ENCODE measurements at regions not wholly inside any gene's neighbourhood (a gene's known extent, or its start where the extent isn't known, plus 50 kb on each side); places are given as distances from the start of the nearest gene placed in this dataset.

DNA sequence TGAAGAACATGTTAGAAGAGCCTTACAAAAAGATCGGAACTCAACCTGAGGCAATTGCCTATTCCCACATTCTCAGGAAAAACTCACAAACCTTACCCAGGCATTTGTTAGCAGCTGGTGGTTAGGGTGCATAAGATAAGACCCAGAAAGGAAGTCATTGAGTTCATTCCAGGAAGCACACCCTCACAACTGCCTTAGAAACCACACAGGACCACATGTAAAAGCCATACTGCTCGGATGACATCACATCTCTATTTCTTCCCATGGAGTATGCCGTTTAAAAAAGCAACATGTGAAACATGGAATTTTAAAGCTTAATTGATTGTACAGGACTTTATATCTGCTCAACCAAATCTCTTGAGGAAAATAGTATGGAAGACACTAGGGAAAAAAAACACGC is 411.2 kb downstream of the DAD1 start:
- no TSS peak for BruUV-seq (replicated peaks)
- FAIRE-seq (peak; percentile 27), ATAC-seq (peak; percentile 65), DNase-seq (ENCODE audit: low read depth, low spot score) (no peak)
- WGBS (ENCODE audit: insufficient coverage, insufficient replicate concordance, low lambda C conversion rate, missing lambda C conversion rate): 27% methylated on average over 4 of the region's 4 CpGs
- peaks cover 18% of the 10 kb centered on the region; the same call in 1 of the 2 replicates for H3K4me1 ChIP-seq (ENCODE audit: control insufficient read depth, insufficient read depth, low read length)
- no peak overlapping the region for H3K4me3 ChIP-seq
- no peaks in the 10 kb centered on the region for H3K36me3 ChIP-seq (ENCODE audit: control insufficient read depth in 2 of 2, insufficient read depth in 2 of 2, low read length in 1 of 2)
- intact Hi-C loops (cut with micrococcal nuclease; ENCODE audit: unreplicated experiment) (no loop called here), in situ Hi-C loops (cut with MboI) (no loop called here)
- no peaks in the 10 kb centered on the region for H3K9me3 ChIP-seq (replicated peaks; ENCODE audit: control insufficient read depth, insufficient read depth, low read length)
- H4K20me1 ChIP-seq (ENCODE audit: control insufficient read depth, insufficient read depth): no peaks in the 10 kb centered on the region
- CTCF ChIA-PET: interaction anchor here (1.3 to 4.4 kb wide), 3 partner anchors 12 to 46 kb away, joined by 7 to 13 read pairs (median 9); no protein-coding TSS in a partner anchor
- no peaks in the 10 kb centered on the region for H3K79me2 ChIP-seq (ENCODE audit: control insufficient read depth, insufficient read depth, low read length)
- no peak overlapping the region for H3K27ac ChIP-seq (ENCODE audit: control insufficient read depth, insufficient read depth)
- no peak overlapping the region for H3K9ac ChIP-seq (ENCODE audit: control insufficient read depth, insufficient read depth, low read length)
- no peak overlapping the region for H3K4me2 ChIP-seq (ENCODE audit: control insufficient read depth, insufficient read depth)
- no peaks in the 10 kb centered on the region; a peak in 1 of 4 replicates for H3K27me3 ChIP-seq (replicated peaks in 1 of 2; ENCODE audit: control insufficient read depth in 2 of 2, insufficient read depth in 2 of 2, low read length in 1 of 2)
- RAD21 ChIA-PET (ENCODE audit: unreplicated experiment): interaction anchor here (1.3 kb wide), 1 partner anchor 24 kb away, joined by 4 read pairs; no protein-coding TSS in a partner anchor
- POLR2A ChIA-PET: no interaction called here
- H2AFZ ChIP-seq (ENCODE audit: control insufficient read depth, low read depth, low read length): no peak overlapping the region
- SMC1A ChIA-PET (ENCODE audit: uncharacterized antibody, unreplicated experiment): interaction anchor here (0.8 to 1.7 kb wide), 2 partner anchors 23 to 109 kb away, joined by 3 to 5 read pairs; no protein-coding TSS in a partner anchor
- TF ChIP-seq CEBPZ (IDR thresholded peaks at IDR 0.05; ENCODE audit: low read depth, low read length) (no peak), SMC3 (IDR thresholded peaks at IDR 0.05; ENCODE audit: borderline replicate concordance, low read length) (no peak), SIN3A (IDR thresholded peaks at IDR 0.05; ENCODE audit: low read depth, low read length) (no peak), STAT1 (conservative IDR thresholded peaks at IDR 0.05) (no peak), PML (IDR thresholded peaks at IDR 0.05; ENCODE audit: low read length) (no peak), SP1 (IDR thresholded peaks at IDR 0.05; ENCODE audit: low read depth, low read length) (no peak), ZNF274 (IDR thresholded peaks at IDR 0.05; ENCODE audit: insufficient read depth, insufficient read length) (no peak), RELA (IDR thresholded peaks at IDR 0.05; ENCODE audit: borderline replicate concordance, partially characterized antibody) (no peak), RUNX3 (IDR thresholded peaks at IDR 0.05; ENCODE audit: low read length) (peak; percentile 54), KLF5 (IDR thresholded peaks at IDR 0.05; ENCODE audit: partially characterized antibody) (no peak), EED (IDR thresholded peaks at IDR 0.05; ENCODE audit: low read depth) (0 out of 2 replicates have a peak, but pooled peaks have one; percentile 32), BACH1 (IDR thresholded peaks at IDR 0.05; ENCODE audit: borderline replicate concordance) (no peak), IKZF1 (conservative IDR thresholded peaks at IDR 0.05) (0 out of 2 replicates have a peak, but pooled peaks have one; percentile 6), ATF7 (IDR thresholded peaks at IDR 0.05; ENCODE audit: low read depth) (peak; percentile 63), EP300 (IDR thresholded peaks at IDR 0.05; ENCODE audit: borderline replicate concordance in 1 of 2, control insufficient read depth in 1 of 2, low read depth in 2 of 2, low read length in 2 of 2) (no peak)
- TF ChIP-seq, protein P1, sequence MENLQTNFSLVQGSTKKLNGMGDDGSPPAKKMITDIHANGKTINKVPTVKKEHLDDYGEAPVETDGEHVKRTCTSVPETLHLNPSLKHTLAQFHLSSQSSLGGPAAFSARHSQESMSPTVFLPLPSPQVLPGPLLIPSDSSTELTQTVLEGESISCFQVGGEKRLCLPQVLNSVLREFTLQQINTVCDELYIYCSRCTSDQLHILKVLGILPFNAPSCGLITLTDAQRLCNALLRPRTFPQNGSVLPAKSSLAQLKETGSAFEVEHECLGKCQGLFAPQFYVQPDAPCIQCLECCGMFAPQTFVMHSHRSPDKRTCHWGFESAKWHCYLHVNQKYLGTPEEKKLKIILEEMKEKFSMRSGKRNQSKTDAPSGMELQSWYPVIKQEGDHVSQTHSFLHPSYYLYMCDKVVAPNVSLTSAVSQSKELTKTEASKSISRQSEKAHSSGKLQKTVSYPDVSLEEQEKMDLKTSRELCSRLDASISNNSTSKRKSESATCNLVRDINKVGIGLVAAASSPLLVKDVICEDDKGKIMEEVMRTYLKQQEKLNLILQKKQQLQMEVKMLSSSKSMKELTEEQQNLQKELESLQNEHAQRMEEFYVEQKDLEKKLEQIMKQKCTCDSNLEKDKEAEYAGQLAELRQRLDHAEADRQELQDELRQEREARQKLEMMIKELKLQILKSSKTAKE (IDR thresholded peaks at IDR 0.05; ENCODE audit: low read depth, poor library complexity, severe bottlenecking): no peak
- TF ChIP-seq, protein P2, sequence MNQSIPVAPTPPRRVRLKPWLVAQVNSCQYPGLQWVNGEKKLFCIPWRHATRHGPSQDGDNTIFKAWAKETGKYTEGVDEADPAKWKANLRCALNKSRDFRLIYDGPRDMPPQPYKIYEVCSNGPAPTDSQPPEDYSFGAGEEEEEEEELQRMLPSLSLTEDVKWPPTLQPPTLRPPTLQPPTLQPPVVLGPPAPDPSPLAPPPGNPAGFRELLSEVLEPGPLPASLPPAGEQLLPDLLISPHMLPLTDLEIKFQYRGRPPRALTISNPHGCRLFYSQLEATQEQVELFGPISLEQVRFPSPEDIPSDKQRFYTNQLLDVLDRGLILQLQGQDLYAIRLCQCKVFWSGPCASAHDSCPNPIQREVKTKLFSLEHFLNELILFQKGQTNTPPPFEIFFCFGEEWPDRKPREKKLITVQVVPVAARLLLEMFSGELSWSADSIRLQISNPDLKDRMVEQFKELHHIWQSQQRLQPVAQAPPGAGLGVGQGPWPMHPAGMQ (IDR thresholded peaks at IDR 0.05; ENCODE audit: borderline replicate concordance): no peak
- TF ChIP-seq, protein P3, sequence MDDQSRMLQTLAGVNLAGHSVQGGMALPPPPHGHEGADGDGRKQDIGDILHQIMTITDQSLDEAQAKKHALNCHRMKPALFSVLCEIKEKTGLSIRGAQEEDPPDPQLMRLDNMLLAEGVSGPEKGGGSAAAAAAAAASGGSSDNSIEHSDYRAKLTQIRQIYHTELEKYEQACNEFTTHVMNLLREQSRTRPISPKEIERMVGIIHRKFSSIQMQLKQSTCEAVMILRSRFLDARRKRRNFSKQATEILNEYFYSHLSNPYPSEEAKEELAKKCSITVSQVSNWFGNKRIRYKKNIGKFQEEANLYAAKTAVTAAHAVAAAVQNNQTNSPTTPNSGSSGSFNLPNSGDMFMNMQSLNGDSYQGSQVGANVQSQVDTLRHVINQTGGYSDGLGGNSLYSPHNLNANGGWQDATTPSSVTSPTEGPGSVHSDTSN (IDR thresholded peaks at IDR 0.05; ENCODE audit: insufficient replicate concordance, low read depth, low read length): no peak
